GM18507 (cell line): ENCODE measurements at regions not wholly inside any gene's neighbourhood (a gene's known extent, or its start where the extent isn't known, plus 50 kb on each side); places are given as distances from the start of the nearest gene placed in this dataset.
A peak's percentile ranks its signal among the peaks of the same experiment; 100 is the strongest.

ENCODE experiments used
- DNase-seq: peaks from one replicate; pipeline ENCODE4 v3.0.0; 2011; ENCODE audit warnings: low read depth; ENCODE audit not compliant: insufficient read length; ENCODE audit errors: extremely low spot score
- FAIRE-seq: peaks from 2 replicates; lab custom pipeline; 2011; peaks lifted over from hg19 to GRCh38; lab: Jason Lieb, UNC

- no peak for DNase-seq
- no peak for FAIRE-seq
Observed at GRCh38 chr15:98395974-98396610, 252.2 kb upstream of the IGF1R start.

DNA sequence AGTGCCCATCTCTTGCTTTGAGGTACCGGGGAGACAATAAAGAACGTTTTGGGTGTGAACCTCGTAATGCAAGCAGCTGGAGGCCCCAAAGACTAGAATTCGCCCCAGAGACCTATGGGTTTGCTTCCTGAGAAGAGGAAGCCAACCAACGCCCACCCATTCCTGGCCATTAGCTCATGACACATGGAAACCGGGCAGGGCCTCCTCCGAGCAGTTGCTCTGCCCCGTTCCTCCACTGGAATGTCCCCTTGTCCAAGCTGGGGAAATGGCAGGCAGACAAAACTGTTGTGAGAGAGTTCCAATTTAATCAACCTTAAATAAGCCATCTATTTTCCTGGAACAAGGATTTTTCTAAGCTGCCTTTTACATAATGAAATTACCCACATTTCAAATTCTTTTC is 250.9 kb upstream of the IGF1R start:
- no peak for FAIRE-seq
- no peak for DNase-seq

DNA sequence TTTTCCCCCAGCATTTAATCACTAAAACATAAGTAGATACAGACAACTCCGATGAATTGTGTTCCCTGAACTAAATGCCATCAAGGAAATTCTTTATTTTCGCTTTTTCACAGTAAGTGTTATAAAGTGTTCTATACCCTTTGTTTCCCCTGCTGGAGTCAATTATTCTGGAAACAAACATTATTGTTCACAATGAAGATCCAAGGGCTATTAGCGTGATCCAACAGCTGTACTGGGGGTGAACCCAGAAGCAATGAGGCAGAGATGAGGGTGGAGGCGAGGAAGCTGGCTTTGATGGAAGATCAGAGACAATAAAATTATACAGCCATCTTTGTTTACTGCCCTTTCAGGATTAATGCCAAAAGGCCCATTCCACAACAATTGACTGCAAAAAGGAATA is 250.3 kb upstream of the IGF1R start:
- no peak for DNase-seq
- FAIRE-seq: no peak

DNA sequence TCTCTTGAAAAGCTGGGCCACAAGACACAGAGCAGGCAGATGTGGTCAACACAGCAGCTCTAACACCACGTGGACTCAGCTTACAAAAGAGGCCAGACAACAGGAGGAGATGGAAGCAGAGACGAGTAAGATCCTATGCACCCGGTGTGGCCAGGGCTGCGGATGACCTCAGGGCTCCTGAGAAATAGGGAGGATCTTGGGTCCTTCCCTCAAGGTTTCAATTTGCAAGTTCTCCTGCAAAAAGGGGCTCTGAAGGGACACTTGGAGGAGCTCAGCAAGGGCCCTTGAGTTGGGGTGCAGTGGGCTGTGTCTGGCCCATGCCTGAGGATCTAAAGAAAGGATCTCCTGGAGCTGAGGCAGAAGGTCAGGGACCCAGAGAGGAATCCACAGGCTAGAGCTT is 249.5 kb upstream of the IGF1R start:
- FAIRE-seq (no peak), DNase-seq (no peak)

DNA sequence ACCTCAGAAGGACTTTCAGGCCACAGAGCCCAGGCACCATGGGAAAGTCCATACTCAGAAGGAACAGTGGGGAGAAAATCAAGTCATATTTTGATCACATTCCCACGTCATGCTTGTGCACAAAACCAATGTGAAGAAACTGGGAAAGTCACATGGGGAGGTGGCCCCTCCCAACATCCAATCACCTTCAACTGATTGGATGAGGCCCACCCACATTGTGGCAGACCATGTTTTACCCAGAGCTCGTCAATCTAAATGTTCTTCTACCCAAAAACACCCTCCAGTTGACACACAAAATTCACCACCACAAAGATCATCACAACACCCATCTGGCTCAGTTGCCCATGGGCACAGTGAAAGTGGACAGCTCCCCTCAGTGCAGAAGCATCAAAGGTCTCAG is 248.2 kb upstream of the IGF1R start:
- DNase-seq (no peak), FAIRE-seq (no peak)

DNA sequence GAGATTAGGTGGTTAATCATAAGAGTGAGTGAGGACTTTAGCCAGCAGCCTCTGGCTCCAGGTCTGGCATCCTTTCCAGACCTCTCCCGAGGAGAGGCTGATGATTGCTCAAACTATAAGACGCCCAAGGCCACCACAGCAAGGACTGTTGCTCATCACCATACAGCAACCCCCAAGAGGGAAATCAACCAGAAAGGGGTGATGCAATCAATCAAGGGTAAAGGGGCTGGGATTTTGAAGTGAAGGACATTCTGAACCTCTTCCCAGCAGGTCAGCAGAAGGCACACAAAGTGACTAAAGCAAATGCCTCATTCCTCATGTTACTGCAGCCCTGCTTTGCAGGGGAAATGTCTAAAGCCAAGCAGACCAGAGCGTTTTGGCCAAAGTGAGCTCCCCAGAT is 247.3 kb upstream of the IGF1R start:
- DNase-seq (no peak), FAIRE-seq (no peak)

DNA sequence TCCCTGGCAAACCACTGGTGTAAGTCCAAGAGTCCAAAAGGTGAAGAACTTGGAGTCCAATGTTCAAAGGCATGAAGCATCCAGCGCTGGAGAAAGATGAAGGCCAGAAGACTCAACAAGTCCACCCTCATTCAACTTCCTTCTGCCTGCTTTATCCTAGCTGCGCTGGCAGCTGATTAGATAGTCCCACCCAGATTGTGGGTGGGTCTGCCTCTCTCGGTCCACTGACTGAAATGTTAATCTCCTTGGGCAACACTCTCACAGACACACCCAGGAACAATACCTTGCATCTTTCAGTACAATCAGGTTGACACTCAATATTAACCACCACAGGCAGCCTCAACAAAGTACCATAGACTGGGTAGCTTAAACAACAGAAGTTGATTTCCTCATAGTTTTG is 245.9 kb upstream of the IGF1R start:
- no peak for DNase-seq
- FAIRE-seq: no peak

DNA sequence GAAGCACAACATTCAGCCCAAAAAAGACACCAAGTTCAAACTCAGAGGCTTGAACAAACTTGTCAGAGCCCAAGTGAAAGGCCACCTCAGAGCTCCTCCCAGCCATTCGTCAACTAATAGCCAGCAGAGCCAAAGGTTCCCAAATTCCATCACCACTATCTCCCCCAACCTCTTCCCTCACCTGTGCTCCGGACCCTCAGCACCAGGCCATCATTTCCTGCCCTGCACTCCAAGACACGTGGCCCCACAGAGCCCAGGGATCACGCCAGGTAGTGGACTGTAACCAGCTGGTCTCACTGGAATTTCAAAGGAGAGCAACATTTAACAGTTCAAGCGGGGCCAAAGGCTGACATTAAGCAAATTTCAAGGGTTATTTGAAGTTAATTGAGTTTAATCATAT is 245.2 kb upstream of the IGF1R start:
- DNase-seq: no peak
- FAIRE-seq: no peak

- DNase-seq (no peak), FAIRE-seq (no peak)
Observed at GRCh38 chr15:98403569-98403968, 244.8 kb upstream of the IGF1R start.

- FAIRE-seq (no peak), DNase-seq (no peak)
Observed at GRCh38 chr15:98405013-98405412, 243.3 kb upstream of the IGF1R start.

DNA sequence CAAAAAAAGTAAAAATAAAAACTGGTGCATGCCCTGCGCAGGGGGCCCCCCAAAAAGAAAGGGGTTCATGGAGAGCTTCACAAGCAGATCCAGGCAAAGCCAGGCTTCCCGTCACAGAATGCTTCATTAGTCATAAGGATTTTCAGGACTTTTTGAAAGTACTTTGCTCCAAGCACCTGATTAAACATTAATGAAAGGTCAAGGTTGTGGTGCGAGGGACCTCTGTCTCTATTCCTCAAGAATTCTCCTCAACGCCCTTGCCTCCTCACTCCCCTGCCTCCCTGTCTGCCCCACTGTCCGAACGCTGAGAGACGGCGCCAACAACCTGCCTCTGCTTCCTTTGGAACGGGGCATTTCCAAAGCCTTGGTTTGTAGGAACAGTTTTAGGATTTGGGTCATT is 240.1 kb upstream of the IGF1R start:
- FAIRE-seq (no peak), DNase-seq (no peak)

GRCh38 chr15:98410328-98410727 is 238.0 kb upstream of the IGF1R start:
- FAIRE-seq (no peak), DNase-seq (no peak)

DNA sequence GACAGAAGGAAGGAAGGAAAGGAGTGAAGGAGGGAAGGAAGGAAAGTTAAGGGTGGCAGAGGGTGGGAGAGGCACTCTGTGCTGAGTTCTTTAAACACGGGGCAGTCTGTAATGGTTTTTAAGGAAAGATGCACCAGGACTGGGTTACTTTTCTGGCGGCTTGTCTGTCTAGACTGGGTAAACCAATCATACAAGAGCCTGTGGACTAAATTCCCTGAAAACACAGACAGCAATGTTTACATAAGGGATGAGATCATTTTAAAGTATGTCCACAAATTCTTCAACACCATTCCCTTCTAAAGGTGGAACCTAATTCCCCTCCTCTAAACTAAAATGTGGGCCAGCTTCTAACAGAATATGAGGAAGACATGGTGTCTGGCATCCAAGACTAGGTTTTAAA is 235.5 kb upstream of the IGF1R start:
- FAIRE-seq (no peak), DNase-seq (no peak)

GRCh38 chr15:98413933-98414546 is 234.3 kb upstream of the IGF1R start:
- DNase-seq: no peak
- no peak for FAIRE-seq

DNA sequence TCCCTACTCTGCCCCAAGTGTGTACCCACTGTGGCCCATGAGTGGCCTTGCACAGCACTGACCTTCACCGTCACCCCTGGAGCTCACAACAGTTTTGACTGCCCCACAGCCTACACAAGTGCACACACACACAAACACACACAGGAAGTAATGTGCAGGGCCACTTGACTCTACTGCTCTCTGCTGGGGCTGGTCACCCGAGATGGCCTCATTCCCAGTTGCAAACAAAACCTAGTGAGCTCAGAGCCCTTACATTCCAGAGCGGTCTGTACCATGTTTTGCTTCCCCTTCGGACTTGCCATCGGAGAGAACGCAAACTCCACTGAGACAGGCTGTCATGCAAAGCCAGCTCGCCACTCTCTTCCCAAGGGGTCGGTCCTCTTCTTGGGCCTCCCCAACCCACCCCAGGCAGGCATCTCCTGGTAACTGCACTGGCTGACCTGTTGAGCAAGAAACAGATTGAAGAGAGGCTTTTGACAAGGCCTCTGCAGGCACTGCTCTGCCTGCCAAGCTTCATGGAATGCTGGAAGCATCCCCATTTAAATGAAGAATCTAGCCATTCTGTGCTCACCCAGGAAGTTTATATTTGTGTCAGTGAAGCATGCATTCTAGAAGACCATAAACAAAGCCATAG is 232.0 kb upstream of the IGF1R start:
- DNase-seq: no peak
- FAIRE-seq: no peak

GRCh38 chr15:98417346-98417745 is 231.0 kb upstream of the IGF1R start:
- FAIRE-seq: no peak
- no peak for DNase-seq

DNA sequence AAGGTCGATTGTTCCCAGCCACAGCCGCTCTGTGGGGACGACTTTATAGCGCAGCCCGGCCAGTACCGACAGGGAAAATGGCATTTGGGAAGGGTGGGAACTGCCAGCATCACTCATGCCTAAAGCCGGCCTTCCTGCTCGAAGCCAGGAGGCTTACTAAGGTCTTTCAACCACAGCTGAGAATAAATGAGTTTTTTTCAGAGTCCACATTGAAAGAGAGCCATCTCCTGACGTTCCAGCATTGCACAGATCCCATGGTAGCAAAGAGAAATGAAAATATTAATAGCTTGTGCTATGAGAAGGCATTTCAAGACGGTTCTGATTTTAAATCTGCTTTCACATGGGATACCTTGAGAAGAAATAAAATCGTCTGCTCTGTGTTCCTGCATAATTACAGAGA is 230.2 kb upstream of the IGF1R start:
- FAIRE-seq: no peak

GRCh38 chr15:98419173-98419780 is 229.1 kb upstream of the IGF1R start:
- FAIRE-seq: no peak
- DNase-seq: no peak

More for the DNA sequence above, 230.2 kb upstream of the IGF1R start:
- DNase-seq: no peak

GRCh38 chr15:98420837-98421236 is 227.5 kb upstream of the IGF1R start:
- FAIRE-seq (no peak), DNase-seq (no peak)

- peak; percentile 29 for FAIRE-seq
- DNase-seq: peak; percentile 40
Observed at GRCh38 chr15:98421419-98422129, 226.8 kb upstream of the IGF1R start.
